ENCODE measurements at regions not wholly inside any gene's neighbourhood (a gene's known extent, or its start where the extent isn't known, plus 50 kb on each side); places are given as distances from the start of the nearest gene placed in this dataset.

GRCh38 chr4:79065262-79065661 is 126.0 kb upstream of the PAQR3 start:
- 23% methylated on average over 1 of the region's 1 CpG for WGBS
- H3K9me3 ChIP-seq: no peaks in the 10 kb centered on the region
- TF ChIP-seq EP300 (IDR thresholded peaks at IDR 0.05): no peak
- no peak for TF ChIP-seq POLR2A (IDR thresholded peaks at IDR 0.05)
- no peak for TF ChIP-seq CTCF (IDR thresholded peaks at IDR 0.05)
- TF ChIP-seq POLR2AphosphoS5 (IDR thresholded peaks at IDR 0.05): no peak
- no peaks in the 10 kb centered on the region for H3K27me3 ChIP-seq
- H3K36me3 ChIP-seq: no peaks in the 10 kb centered on the region
- no peak overlapping the region for H3K27ac ChIP-seq
- DNase-seq (ENCODE audit: low spot score in 2 of 2): no peak
- no peak overlapping the region for H3K4me3 ChIP-seq
- H3K4me1 ChIP-seq: no peaks in the 10 kb centered on the region

GRCh38 chr4:79064806-79065205 is 125.6 kb upstream of the PAQR3 start:
- H3K36me3 ChIP-seq: no peaks in the 10 kb centered on the region
- H3K4me1 ChIP-seq: no peaks in the 10 kb centered on the region
- no peak overlapping the region for H3K27ac ChIP-seq
- no peaks in the 10 kb centered on the region for H3K9me3 ChIP-seq
- DNase-seq (ENCODE audit: low spot score in 2 of 2): no peak
- WGBS: 45% methylated on average over 3 of the region's 3 CpGs
- H3K4me3 ChIP-seq: no peak overlapping the region
- no peaks in the 10 kb centered on the region for H3K27me3 ChIP-seq
- TF ChIP-seq EP300 (IDR thresholded peaks at IDR 0.05) (no peak), POLR2A (IDR thresholded peaks at IDR 0.05) (no peak), POLR2AphosphoS5 (IDR thresholded peaks at IDR 0.05) (no peak)

GRCh38 chr4:79059631-79060399 is 120.6 kb upstream of the PAQR3 start:
- no peaks in the 10 kb centered on the region for H3K27me3 ChIP-seq
- TF ChIP-seq EP300 (IDR thresholded peaks at IDR 0.05) (no peak), POLR2AphosphoS5 (IDR thresholded peaks at IDR 0.05) (no peak), POLR2A (IDR thresholded peaks at IDR 0.05) (no peak)
- H3K9me3 ChIP-seq: no peaks in the 10 kb centered on the region
- H3K4me3 ChIP-seq: no peak overlapping the region
- 95% methylated on average over 4 of the region's 4 CpGs for WGBS
- no peak overlapping the region for H3K27ac ChIP-seq
- H3K36me3 ChIP-seq: no peaks in the 10 kb centered on the region
- DNase-seq (ENCODE audit: low spot score in 2 of 2): no peak
- no peaks in the 10 kb centered on the region for H3K4me1 ChIP-seq

- Histone ChIP-seq H3K27me3 (no peaks in the 10 kb centered on the region), H3K4me1 (no peaks in the 10 kb centered on the region), H3K4me3 (no peak overlapping the region), H3K27ac (no peak overlapping the region), H3K36me3 (no peaks in the 10 kb centered on the region), H3K9me3 (no peaks in the 10 kb centered on the region)
- TF ChIP-seq CTCF (IDR thresholded peaks at IDR 0.05) (no peak), POLR2AphosphoS5 (IDR thresholded peaks at IDR 0.05) (no peak), POLR2A (IDR thresholded peaks at IDR 0.05) (no peak)
- 90% methylated on average over 2 of the region's 2 CpGs for WGBS
- DNase-seq (ENCODE audit: low spot score in 2 of 2): no peak
These were observed 118.5 kb upstream of the PAQR3 start for GRCh38 chr4:79057772-79058171.

GRCh38 chr4:79053754-79054153 is 114.5 kb upstream of the PAQR3 start:
- H3K27ac ChIP-seq: no peak overlapping the region
- DNase-seq (ENCODE audit: low spot score in 2 of 2): no peak
- TF ChIP-seq POLR2A (IDR thresholded peaks at IDR 0.05) (no peak), POLR2AphosphoS5 (IDR thresholded peaks at IDR 0.05) (no peak), EP300 (IDR thresholded peaks at IDR 0.05) (no peak), CTCF (IDR thresholded peaks at IDR 0.05) (no peak)
- no peaks in the 10 kb centered on the region for H3K27me3 ChIP-seq
- H3K4me1 ChIP-seq: no peaks in the 10 kb centered on the region
- H3K36me3 ChIP-seq: no peaks in the 10 kb centered on the region
- H3K9me3 ChIP-seq: no peaks in the 10 kb centered on the region
- H3K4me3 ChIP-seq: no peak overlapping the region

GRCh38 chr4:79050541-79050880 is 111.3 kb upstream of the PAQR3 start:
- H3K27me3 ChIP-seq: no peaks in the 10 kb centered on the region
- H3K9me3 ChIP-seq: no peaks in the 10 kb centered on the region
- WGBS: 83% methylated on average over 6 of the region's 6 CpGs
- no peak overlapping the region for H3K27ac ChIP-seq
- H3K4me1 ChIP-seq: no peaks in the 10 kb centered on the region
- TF ChIP-seq POLR2A (IDR thresholded peaks at IDR 0.05): no peak
- TF ChIP-seq CTCF (IDR thresholded peaks at IDR 0.05): no peak
- TF ChIP-seq EP300 (IDR thresholded peaks at IDR 0.05): no peak
- TF ChIP-seq POLR2AphosphoS5 (IDR thresholded peaks at IDR 0.05): no peak
- no peaks in the 10 kb centered on the region for H3K36me3 ChIP-seq
- DNase-seq (ENCODE audit: low spot score in 2 of 2): no peak
- H3K4me3 ChIP-seq: no peak overlapping the region
